Sigmoid colon (tissue), 4 donors: ENCODE measurements at regions not wholly inside any gene's neighbourhood (a gene's known extent, or its start where the extent isn't known, plus 50 kb on each side); places are given as distances from the start of the nearest gene placed in this dataset.

Experiments
- CTCF ChIP-seq, 4 experiments: fragments of 450-650 bp in 3 of 4; fragments of 200-600 bp in 1 of 4; IDR thresholded peaks; one replicate each; pipeline ENCODE4 v1.5.1; 2016 to 2019; ENCODE audit warnings: antibody characterized with exemption in 4 of 4, mild to moderate bottlenecking in 3 of 4, moderate library complexity in 2 of 4
- EP300 ChIP-seq, 4 donors: sonication (generic); formaldehyde crosslinking; IDR thresholded peaks; one replicate each; pipeline ENCODE4 v1.6.1; 2017; ENCODE audit warnings: antibody characterized with exemption in 4 of 4
- POLR2A ChIP-seq, 2 donors: fragments of 450-650 bp; IDR thresholded peaks; one replicate each; pipeline ENCODE4 v1.6.1; 2016; ENCODE audit warnings: antibody characterized with exemption in 2 of 2, mild to moderate bottlenecking in 2 of 2, moderate library complexity in 2 of 2
- POLR2AphosphoS5 ChIP-seq, 4 donors: sonication (generic); formaldehyde crosslinking; IDR thresholded peaks; one replicate each; pipeline ENCODE4 v1.6.1; 2017; ENCODE audit warnings: antibody characterized with exemption in 4 of 4

- TF ChIP-seq CTCF (IDR thresholded peaks at IDR 0.05) (no peak), EP300 (IDR thresholded peaks at IDR 0.05) (no peak), POLR2A (IDR thresholded peaks at IDR 0.05) (no peak), POLR2AphosphoS5 (IDR thresholded peaks at IDR 0.05) (no peak)
Observed at GRCh38 chr11:70642266-70642665, 243.9 kb downstream of the CTTN start.
